HG02678 (cell line): ENCODE measurements at regions not wholly inside any gene's neighbourhood (a gene's known extent, or its start where the extent isn't known, plus 50 kb on each side); places are given as distances from the start of the nearest gene placed in this dataset.
A peak's percentile ranks its signal among the peaks of the same experiment; 100 is the strongest.

Experiments
- ATAC-seq: cut with Tn5 transposase; IDR thresholded peaks from one replicate; pipeline ENCODE4 v1.9.1; 2021; ENCODE audit warnings: mild to moderate bottlenecking, moderate library complexity; ENCODE audit not compliant: unreplicated experiment

GRCh38 chr9:115362101-115362500 lies 244.1 kb upstream of the TNC start:
- ATAC-seq = no peak

DNA sequence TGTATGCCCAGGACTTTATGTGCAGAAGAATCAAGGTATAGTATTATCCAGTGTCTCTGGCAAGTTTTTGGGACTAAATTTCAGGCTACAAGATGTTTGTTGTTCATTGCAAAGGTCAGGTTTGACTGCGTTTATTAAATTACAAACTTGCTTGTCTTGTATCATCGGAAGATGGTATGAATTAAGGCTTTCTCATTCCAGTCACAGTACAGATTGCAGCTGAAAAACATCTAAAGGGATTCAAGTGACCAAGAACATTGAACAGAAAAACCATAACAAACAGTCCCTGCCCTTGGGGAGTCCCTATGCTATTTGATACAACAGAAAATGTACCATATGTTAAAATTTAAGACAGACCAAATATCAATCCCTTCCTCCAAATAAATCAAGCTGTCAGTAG lies 244.7 kb upstream of the TNC start:
- no peak for ATAC-seq

GRCh38 chr9:115364991-115365390 lies 247.0 kb upstream of the TNC start:
- no peak for ATAC-seq

- no peak for ATAC-seq
Observed at GRCh38 chr9:115367321-115367720, 249.4 kb upstream of the TNC start.

GRCh38 chr9:115367780-115368525 lies 250.0 kb upstream of the TNC start:
- no peak for ATAC-seq

DNA sequence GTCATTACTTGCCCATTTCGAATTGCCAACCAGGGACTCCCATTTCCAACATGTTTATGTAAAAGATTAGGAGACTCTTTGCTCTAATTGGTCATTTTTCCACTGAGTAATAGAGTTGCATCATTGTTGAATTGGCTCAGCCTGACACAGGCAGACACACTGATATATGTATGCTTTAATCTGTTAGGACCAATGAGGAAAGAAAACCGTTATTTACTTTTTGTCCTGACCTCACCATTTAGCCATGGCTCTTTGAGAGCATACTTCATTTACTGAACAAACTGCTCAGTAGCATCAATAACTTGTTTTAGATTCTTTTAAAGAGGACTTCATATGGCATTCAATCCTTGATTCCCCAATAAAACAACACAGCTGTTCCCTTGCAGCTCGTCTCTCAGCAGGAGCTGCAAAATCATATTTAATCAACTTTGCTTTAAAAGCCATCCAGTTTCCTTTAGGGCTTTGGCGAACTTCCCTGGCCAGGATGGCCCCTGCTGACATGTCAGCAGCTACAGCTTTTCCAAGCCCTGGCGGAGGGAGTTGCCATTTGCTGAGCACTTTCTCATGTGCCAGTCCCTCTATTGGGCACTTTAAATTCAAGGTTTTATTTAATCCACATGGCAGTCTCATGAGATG lies 251.5 kb upstream of the TNC start:
- ATAC-seq = no peak

- peak; percentile 92 for ATAC-seq
Observed at GRCh38 chr9:115373000-115373709, 255.2 kb upstream of the TNC start.

GRCh38 chr9:115373710-115374045 lies 255.7 kb upstream of the TNC start:
- no peak for ATAC-seq

DNA sequence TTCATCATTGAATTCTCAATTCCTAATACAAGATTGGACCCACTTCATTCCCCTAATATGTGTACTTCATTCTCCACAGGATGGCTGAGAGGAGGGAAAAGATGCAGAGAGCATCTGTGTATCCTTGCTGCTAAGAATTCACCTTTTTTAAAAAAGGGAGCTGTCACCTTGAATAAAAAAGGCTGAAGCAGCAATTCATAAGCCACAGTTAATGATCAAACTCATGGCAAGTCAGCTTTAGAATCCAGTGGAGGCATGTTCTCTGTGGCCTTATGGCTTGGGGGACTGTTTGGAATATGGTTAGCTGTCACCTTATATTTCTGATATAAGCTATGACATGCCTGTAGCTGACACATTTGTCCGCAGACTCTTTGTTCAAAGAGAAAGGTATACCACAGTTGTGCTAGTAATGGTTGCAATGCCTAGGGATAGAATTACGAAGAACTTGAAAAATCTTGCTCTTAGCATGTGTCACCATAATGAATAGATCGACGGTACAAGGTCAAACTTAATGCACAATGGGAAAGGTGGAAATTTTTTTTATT lies 256.8 kb upstream of the TNC start:
- ATAC-seq = no peak

GRCh38 chr9:115378241-115378640 lies 260.3 kb upstream of the TNC start:
- no peak for ATAC-seq

DNA sequence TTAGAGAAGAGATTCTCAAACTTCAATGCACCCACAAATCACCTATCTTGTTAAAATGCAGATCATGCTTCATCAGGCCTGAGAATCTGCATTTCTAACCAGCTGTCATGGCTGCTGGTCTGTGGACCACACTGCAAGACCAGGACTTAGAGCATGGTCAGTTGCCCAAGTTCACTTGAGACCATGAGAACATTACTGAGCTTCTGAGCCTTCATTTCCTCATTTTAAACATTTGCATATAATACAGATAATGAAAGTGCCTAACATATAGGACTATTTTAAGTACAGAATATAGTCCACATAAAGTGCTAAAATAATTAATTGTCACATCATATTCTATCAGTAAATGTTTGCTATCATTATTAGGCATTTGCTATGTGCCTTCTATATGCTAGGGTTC lies 260.8 kb upstream of the TNC start:
- no peak for ATAC-seq

DNA sequence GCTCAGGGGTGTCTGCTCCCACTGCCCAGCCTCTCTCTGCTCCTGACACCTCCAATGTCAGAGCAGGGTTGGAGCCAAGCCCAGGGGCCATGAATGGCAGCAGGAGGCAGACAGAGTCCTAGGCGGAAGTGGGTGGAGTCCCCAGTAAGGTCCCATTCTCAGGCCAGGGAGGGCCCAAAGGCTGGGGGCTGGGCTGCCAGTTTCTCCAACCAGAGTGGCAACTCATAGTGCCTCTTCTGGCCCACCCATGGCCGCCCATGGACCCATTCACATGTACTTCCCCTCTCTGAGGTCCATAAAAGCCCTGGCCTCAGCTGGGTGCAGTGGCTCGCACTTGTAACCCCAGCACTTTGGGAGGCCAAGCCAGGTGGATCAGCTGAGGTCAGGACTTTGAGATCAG lies 261.8 kb upstream of the TNC start:
- no peak for ATAC-seq

DNA sequence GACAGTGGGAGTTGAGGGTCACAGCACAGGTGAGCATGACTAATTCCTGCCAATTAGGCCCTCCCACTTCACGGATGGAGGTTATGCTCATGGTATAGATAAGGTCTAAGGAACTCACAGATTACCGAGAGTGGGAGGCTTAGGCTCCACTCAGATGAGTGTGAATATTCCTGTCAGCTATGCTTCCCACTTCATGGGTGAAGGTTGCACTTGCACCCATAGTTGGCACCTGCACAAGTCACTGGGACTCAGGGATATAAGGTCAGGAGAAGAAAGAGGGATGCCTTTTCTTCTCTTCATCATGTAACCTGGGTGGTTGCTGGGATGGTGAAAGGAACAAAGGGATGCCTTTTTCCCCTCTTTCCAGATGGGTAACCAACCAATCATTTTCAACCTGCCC lies 264.9 kb upstream of the TNC start:
- ATAC-seq = no peak

DNA sequence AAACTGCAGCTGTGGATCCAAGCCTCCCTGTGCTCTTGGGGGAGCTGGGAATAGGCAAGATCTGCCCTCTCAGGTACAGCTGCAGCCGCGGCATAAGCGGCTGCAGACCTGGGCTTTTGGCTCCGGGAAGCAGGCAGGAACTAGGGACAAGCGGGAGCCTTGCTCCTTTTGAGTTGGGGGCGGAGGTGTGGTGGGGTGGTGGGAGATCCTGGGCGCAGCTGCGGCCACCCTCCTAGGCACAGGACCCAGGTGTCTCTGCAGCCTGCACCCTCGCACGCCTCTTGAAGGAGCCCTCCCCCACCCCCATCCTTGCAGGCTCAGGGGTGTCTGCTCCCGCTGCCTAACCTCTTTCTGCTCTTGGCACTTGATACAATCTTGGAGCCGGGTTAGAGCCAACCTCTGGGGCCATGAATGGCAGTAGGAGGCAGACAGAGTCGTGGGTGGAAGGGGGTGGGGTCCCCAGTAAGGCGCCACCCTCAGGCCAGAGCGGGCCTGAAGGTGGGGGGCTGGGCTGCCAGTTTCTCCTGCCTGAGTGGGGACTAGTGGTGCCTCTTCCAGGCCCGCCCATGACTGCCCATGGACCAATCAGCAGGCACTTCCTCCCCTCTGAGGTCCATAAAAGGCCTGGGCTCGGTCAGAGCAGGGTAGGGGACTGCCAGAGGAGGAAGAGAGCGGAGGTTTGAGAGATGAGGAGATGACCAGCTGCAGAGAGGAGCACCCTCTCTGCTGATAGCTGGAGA lies 267.6 kb upstream of the TNC start:
- ATAC-seq = no peak

DNA sequence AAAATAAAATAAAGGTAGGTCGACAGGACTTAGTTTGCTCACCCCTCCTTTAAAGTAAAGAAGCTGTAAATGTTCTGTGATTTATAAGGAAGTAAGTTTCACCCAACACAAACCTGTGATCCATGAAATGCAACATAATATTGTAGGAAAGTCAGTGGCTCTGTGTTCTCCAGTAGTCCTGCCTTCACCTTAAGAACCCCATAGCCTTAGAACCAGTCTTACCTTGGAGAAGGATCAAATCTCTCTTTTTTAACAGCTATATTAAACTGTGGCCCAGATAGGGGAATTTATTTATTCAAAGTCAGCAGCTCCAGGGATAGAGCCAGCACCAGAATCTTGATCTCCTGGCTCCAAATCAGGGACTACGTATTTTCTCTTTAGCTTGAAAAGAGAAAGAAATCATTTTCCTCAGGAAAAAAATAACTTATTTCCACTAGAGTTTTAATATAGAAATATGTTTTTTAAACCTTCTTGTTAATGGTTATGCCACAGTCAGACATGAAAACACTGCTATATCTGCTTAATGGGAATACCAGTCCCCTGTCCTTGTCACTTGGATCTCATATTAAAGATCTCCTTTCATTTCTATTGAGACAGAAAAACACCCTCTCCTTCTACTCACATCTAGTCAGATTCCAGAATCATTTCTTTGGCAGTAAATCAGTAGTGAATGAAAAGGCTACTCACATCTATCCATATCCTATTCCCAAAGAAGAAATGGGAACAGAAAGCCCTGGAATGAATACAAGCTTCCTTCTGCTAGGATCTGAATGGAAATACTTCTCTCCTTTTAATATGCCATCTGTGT lies 269.2 kb upstream of the TNC start:
- no peak for ATAC-seq

- ATAC-seq = no peak
Observed at GRCh38 chr9:115391168-115391825, 273.3 kb upstream of the TNC start.

GRCh38 chr9:115393976-115394775 lies 276.2 kb upstream of the TNC start:
- ATAC-seq = no peak

DNA sequence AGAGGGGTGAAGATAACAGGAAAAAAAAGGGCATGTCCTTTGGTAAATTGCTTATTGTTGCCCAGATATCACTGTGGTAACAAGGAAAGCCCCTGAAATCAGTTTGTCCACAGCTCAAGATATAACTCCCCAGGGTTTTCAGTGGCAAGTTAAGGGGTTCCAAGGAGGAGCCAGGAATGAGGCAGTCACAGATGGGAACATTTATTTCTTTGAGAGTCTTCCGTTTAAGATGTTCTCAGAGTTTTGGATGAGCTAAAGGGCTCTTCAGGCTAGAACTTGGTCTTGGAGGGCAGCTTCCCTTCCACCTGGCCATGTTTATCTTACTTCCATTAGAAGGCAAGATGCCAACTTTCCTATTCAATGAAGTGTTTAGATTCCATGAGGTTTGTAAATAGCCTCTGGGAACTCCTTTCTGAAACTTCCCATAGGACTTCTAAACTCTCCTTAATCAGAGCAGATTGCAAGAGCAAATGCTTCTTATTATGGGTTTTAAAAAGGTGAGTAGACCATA lies 277.6 kb upstream of the TNC start:
- ATAC-seq = no peak

GRCh38 chr9:115396071-115396529 lies 278.1 kb upstream of the TNC start:
- ATAC-seq = no peak
